Psoas muscle (tissue), 7 donors: ENCODE measurements at regions not wholly inside any gene's neighbourhood (a gene's known extent, or its start where the extent isn't known, plus 50 kb on each side); places are given as distances from the start of the nearest gene placed in this dataset.

ENCODE experiments used
- ATAC-seq, 4 donors: fragments of 200-7000 bp; cut with Tn5 transposase; one replicate each; pipeline ENCODE4 v1.9.1; 2020; ENCODE audit warnings: moderate library complexity in 3 of 4, mild to moderate bottlenecking in 2 of 4
- DNase-seq, 2 donors: peaks; one replicate each; pipeline ENCODE4 v3.0.0-alpha.2; 2020
- H3K27ac ChIP-seq: fragments of 200-600 bp; one replicate; pipeline ENCODE4 v1.8.0; 2022
- H3K27me3 ChIP-seq, 3 donors: fragments of 200-600 bp in 1 of 3; one replicate each; pipeline versions ENCODE4 v1.6.1 to v1.8.0; 2013 to 2022; ENCODE audit warnings: low read length in 2 of 3, mild to moderate bottlenecking in 2 of 3, moderate library complexity in 1 of 3; ENCODE audit not compliant: insufficient read depth in 3 of 3
- H3K36me3 ChIP-seq, 2 donors: fragments of 200-600 bp in 1 of 2; one replicate each; pipeline versions ENCODE4 v1.6.1 to v1.8.0; 2013 to 2022; ENCODE audit warnings: low read depth in 1 of 2, mild to moderate bottlenecking in 1 of 2, moderate library complexity in 1 of 2; ENCODE audit not compliant: insufficient read depth in 1 of 2
- H3K4me1 ChIP-seq: fragments of 200-600 bp; one replicate; pipeline ENCODE4 v1.8.0; 2022
- H3K4me3 ChIP-seq: fragments of 200-600 bp; one replicate; pipeline ENCODE4 v1.8.0; 2022; ENCODE audit warnings: mild to moderate bottlenecking
- H3K9me3 ChIP-seq: fragments of 200-600 bp; one replicate; pipeline ENCODE4 v1.8.0; 2022
- CTCF ChIP-seq: fragments of 200-600 bp; IDR thresholded peaks from one replicate; pipeline ENCODE4 v1.8.0; 2022; ENCODE audit warnings: antibody characterized with exemption
- WGBS, 3 donors: extraction: QIAGEN DNeasy Blood & Tissue Kit; methylation state at CpG; one replicate each; pipeline versions ENCODE4 v1.1.6 to v1.1.7; 2013; 5-methylcytosine and 5-hydroxymethylcytosine counted together
- intact Hi-C, 2 donors: fragments of 100-400 bp; cut with DNase I; formaldehyde crosslinking; loops; one replicate each; pipeline versions ENCODE4 v1.11.0 to v1.14.2; 2022
- donor health status: healthy with polysubstance abuse.
- donor health status: DM: no; HTN: no; CAD: no; lungs with moderate emphysema.
- donor health status: Bipolar disorder and iron deficiency.
- donor health status: healthy.
- donor health status: DM: yes; HTN: yes; CAD: no.
- donor health status: DM: no; HTN: no; CAD: no.
- donor health status: DM: yes; HTN: yes; CAD: no.

DNA sequence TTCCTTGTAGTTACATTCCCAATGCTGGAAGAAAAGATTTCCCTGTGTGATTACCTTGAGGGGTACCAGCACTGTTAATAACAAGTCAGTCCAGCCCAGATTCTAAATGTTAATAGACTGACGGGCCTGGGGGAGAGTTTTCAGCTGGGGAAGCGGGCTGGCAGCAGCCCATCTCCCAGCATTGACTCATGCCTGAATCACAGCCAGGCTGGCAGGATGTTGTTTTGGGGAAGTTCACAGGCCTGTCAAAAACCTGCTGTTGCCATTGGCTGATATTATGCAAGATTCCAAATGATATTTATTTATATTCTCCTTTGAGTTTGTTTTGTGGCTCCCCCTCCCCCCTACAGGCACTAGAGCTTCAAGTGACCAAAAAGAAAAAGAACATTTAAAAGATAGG is 213.9 kb upstream of the CNR1 start:
- H3K4me1 ChIP-seq: no peaks in the 10 kb centered on the region
- intact Hi-C loops: no loop called here
- WGBS, 3 donors: 18 to 32% (median 21%) methylated on average over 2 of the region's 2 CpGs
- ATAC-seq (peak in 2 of 4 donors; percentile 44 to 58), DNase-seq (peak; percentile 38 to 61)
- no peaks in the 10 kb centered on the region for H3K36me3 ChIP-seq
- H3K27me3 ChIP-seq: peaks cover 0 to 4% (median 0%) of the 10 kb centered on the region in 3 donors
- no peak overlapping the region for H3K27ac ChIP-seq
- TF ChIP-seq CTCF: no peak
- no peak overlapping the region for H3K4me3 ChIP-seq
- no peaks in the 10 kb centered on the region for H3K9me3 ChIP-seq

DNA sequence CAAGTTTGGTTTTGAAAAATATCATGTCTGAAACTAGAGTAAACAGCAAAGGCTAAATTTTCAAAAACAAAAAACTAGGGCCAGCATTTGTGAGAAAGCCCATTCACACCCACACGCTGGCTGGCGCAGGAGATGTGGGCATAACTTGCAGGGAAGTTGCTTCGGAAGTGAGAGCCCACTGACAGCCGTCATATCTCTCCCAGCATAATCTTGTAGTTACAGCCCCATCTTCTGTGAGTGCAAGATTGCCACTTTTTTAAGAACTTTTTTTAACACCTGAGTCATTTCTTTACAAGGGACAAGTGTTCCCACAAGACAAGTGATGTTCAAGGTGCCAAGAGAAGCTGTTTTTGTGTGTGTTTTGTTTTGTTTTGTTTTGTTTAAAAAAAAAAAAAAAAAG is 212.5 kb upstream of the CNR1 start:
- Histone ChIP-seq H3K4me1 (no peaks in the 10 kb centered on the region), H3K9me3 (no peaks in the 10 kb centered on the region), H3K27ac (no peak overlapping the region), H3K4me3 (no peak overlapping the region), H3K36me3 (no peaks in the 10 kb centered on the region), H3K27me3 (peaks cover 0 to 4% (median 0%) of the 10 kb centered on the region in 3 donors)
- no peak for TF ChIP-seq CTCF
- DNase-seq (no peak), ATAC-seq (no peak)
- WGBS, 3 donors: 44 to 79% (median 54%) methylated on average over 4 of the region's 4 CpGs
- intact Hi-C loops: no loop called here

DNA sequence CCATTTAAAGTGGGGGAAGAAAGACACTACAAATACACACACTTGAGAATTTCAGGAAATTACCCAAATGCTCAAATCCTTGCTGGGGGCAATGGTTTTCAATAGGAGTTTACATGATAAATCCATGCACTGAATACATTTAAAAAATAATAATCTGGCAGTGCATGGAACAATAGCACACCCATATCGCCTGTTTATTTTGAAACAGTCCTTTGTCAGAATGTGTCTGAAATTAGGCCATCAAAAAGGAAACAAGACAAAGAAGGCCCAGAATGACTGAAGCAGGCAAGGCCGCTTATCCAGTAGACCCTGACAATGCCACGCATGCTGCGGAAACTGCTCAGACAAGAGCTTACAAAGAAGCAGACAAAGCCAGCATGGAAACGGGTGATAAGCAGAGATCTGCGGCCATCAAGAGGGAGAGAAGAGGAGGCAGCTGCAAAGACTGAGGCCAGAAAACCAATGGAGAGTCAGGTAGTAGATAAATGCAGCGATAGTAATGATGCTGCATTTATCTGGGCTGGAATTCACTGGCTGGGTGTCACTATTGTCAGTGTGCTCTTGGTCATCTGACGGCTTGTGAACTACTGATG is 211.9 kb upstream of the CNR1 start:
- Histone ChIP-seq H3K4me1 (no peaks in the 10 kb centered on the region), H3K36me3 (no peaks in the 10 kb centered on the region), H3K27ac (no peak overlapping the region), H3K27me3 (peaks cover 0 to 4% (median 0%) of the 10 kb centered on the region in 3 donors), H3K9me3 (no peaks in the 10 kb centered on the region), H3K4me3 (no peak overlapping the region)
- intact Hi-C loops: no loop called here
- TF ChIP-seq CTCF: no peak
- DNase-seq: no peak
- WGBS, 3 donors: 57 to 73% (median 58%) methylated on average over 8 of the region's 8 CpGs
- no peak for ATAC-seq

GRCh38 chr6:88376768-88377387 is 210.7 kb upstream of the CNR1 start:
- H3K4me3 ChIP-seq: no peak overlapping the region
- no peak for ATAC-seq
- peaks cover 0 to 4% (median 0%) of the 10 kb centered on the region in 3 donors for H3K27me3 ChIP-seq
- H3K4me1 ChIP-seq: no peaks in the 10 kb centered on the region
- no peaks in the 10 kb centered on the region for H3K36me3 ChIP-seq
- H3K9me3 ChIP-seq: no peaks in the 10 kb centered on the region
- intact Hi-C loops: no loop called here
- DNase-seq: no peak
- no peak for TF ChIP-seq CTCF
- WGBS, 3 donors: 18 to 31% (median 20%) methylated on average over 2 of the region's 2 CpGs
- no peak overlapping the region for H3K27ac ChIP-seq

DNA sequence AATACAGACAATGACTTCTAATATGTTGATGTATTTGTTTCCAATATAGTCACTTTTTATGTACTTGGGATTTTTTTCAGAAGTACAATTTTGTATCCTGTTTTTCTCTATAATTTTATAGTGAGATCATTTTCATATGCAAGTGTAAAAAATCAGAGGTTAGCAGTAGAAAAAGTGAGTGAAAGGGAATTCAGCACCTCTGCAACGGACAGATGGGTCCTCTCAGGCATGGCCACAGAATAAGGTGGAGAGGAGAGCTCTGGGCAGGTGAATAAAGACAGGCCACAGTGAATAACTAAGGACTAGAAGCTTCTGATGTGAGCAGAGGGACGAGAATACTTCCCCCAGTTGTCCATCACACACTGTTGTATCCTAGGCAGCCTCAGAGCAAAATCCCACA is 210.1 kb upstream of the CNR1 start:
- Histone ChIP-seq H3K4me1 (no peaks in the 10 kb centered on the region), H3K9me3 (no peaks in the 10 kb centered on the region), H3K27ac (no peak overlapping the region), H3K27me3 (peaks cover 0 to 4% (median 0%) of the 10 kb centered on the region in 3 donors), H3K36me3 (no peaks in the 10 kb centered on the region), H3K4me3 (no peak overlapping the region)
- DNase-seq (no peak), ATAC-seq (no peak)
- intact Hi-C loops: no loop called here
- no peak for TF ChIP-seq CTCF
- WGBS, 3 donors: 50 to 61% (median 55%) methylated on average over 2 of the region's 2 CpGs
